HG02763 (cell line): ENCODE measurements at regions not wholly inside any gene's neighbourhood (a gene's known extent, or its start where the extent isn't known, plus 50 kb on each side); places are given as distances from the start of the nearest gene placed in this dataset.
"Not testable (repeated sequence)": the region's sequence is repeated elsewhere in the genome, so short reads cannot be mapped to it uniquely, and the experiment has no call there.

Experiments
- ATAC-seq: cut with Tn5 transposase; IDR thresholded peaks from one replicate; pipeline ENCODE4 v1.9.1; 2021; ENCODE audit warnings: mild to moderate bottlenecking, moderate library complexity; ENCODE audit not compliant: unreplicated experiment

DNA sequence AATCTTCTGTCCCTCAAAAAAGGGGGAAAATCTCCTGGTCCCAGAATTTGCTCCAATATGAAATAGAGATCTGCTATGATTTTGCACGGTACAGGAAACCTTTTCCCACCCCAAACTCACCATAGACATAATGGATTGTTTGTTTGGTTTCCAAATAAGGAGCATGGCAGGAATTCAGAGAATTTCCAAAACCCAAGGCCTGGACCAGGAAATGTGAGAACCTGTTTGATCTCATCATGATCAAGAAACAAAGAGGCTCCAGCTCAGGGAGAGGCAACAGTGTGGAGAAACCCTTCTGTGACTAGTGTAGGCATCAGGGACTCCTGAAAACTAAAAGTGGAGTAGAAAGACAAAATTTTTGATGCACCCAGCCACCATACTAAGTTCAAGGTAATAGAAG, 1548.1 kb upstream of the LRRTM3 start:
- ATAC-seq, result no peak

GRCh38 chr10:65394502-65395297, 1531.1 kb upstream of the LRRTM3 start:
- no peak for ATAC-seq

DNA sequence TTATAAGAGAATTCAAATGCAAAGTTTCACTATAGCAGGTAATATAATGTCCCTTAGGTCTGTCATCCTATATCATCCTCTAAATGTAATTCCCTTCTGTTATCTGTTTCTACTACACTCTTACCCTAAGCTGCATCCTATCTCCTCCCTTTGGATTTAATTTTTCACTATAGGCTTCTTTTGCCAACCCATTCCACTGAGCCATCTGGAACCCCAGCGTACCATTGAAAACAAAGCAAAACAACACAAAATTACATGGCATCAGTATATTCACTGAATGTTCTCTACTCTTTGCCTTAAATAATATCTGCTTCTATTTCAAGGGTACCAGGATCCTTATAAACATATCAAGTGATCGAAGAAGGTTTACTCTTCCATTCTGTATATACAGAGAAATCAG, 1530.2 kb upstream of the LRRTM3 start:
- no peak for ATAC-seq

- ATAC-seq, result no peak
Observed at GRCh38 chr10:65396997-65397396, 1528.8 kb upstream of the LRRTM3 start.

- no peak for ATAC-seq
Observed at GRCh38 chr10:65408401-65408800, 1517.4 kb upstream of the LRRTM3 start.

- no peak for ATAC-seq
Observed at GRCh38 chr10:65413001-65413400, 1512.8 kb upstream of the LRRTM3 start.

DNA sequence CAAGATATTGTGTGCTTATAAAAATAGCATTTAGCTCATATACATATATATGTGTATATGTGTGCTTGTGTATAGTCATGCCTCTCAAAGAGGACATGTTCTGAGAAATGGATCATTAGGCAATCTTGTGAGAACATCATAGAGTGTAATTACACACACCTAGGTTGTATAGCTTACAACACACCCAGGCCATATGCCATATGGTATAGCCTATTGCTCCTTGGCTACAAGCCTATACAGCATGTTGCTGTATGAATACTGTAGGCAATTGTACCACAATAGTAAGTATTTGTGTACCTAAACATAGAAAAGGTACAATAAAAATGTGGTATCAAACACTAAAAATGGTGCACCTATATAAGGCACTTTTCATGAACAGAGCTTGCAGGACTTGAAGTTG, 1510.5 kb upstream of the LRRTM3 start:
- no peak for ATAC-seq

- no peak for ATAC-seq
Observed at GRCh38 chr10:65416094-65416493, 1509.7 kb upstream of the LRRTM3 start.

DNA sequence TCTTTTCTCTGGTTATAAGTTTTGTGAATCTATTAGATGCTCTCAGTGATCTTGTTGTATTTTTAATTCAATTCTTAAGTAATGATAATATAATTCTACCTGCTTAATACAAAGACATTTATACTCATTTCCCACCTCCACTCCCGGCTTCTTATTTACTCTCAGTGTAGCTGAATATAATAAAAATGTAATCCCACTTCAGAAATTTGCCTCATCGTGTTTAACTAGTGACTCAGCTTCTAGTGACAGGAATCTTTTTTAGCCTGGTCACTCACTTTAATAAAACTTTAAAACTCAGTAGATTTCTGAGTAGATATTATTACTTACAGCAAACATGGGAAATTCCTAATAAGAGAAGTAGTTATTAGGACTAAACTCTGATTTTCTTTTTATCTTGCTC, 1506.2 kb upstream of the LRRTM3 start:
- no peak for ATAC-seq

DNA sequence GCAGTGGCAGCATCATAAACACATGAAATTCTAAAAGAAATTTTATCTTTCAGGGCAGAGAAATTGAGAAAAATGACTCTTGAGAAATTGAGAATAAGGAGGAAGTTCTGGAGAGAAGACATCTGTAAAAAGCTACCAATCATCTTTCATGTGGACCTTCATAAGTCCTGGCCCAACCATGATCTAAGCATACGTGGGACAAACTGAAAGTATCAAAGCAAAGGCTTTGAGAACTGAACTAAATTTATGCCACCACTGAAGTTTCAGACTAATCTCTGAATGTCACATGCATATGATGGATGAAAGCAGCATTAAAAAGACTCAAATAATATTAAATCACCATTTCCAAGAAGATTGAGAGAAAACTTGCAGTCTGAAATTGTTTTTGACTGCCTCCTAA, 1502.8 kb upstream of the LRRTM3 start:
- no peak for ATAC-seq

- not testable (repeated sequence) for ATAC-seq
Observed at GRCh38 chr10:65429381-65429780, 1496.5 kb upstream of the LRRTM3 start.

DNA sequence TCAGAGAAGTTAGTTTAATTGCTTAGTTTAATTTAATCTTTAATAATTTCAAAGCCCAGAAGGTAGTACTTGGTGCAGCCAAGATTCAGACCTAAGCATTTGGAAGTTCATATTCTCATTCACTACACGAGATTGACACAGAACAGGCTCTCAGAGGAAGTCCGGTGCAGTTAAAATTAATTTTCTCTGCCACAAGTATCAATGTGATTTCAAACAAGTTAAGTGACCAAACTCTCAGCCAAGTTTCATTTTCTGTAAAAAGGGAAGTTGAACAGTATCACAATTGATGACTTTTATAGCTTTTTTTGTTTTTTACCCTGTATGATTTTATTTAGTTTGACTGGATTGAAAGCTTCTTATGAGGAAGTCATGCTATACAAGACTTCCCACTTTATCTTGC, 1494.9 kb upstream of the LRRTM3 start:
- ATAC-seq, result no peak

- ATAC-seq, result no peak
Observed at GRCh38 chr10:65470986-65471385, 1454.8 kb upstream of the LRRTM3 start.

DNA sequence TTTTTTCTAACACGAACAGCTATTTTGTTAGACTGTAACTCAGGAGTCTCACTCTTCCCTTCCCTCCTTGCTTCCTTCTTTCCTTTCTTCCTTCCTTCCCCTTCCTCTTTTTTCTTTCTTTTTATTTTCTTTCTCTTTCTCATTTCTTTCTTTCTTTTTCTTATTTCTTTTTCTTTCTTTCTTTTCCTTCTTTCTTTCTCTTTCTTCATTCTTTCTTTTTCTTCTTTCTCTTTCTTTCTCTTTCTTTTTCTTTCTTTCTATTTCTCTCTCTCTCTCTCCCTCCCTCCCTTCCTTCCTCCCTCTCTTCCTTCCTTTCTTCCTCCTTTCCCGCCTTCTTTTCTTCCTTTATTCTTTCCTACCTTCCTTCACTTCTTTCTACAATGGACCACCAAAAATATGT, 1443.0 kb upstream of the LRRTM3 start:
- ATAC-seq, result no peak

DNA sequence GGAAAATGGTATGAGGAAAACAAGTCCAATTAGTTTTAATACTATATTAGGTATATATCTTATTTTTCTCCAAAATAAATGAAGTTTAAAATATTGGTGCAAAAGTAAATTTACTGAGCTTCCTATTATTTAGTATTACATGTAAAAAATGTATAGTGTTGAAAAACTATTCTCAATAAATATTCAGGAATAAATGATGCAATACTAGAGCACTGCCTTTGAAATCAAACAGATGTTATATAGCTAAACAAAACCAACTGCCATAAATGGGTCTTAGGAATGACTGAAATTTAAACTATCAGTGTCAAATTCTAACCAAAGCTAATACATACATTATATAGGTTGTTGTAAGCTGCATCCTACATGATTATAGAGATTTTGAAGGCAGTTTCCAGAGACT, 1434.0 kb upstream of the LRRTM3 start:
- ATAC-seq, result no peak

GRCh38 chr10:65496541-65496940, 1429.3 kb upstream of the LRRTM3 start:
- ATAC-seq, result no peak

GRCh38 chr10:65497837-65498236, 1428.0 kb upstream of the LRRTM3 start:
- no peak for ATAC-seq

- no peak for ATAC-seq
Observed at GRCh38 chr10:65500716-65501115, 1425.1 kb upstream of the LRRTM3 start.

- ATAC-seq, result no peak
Observed at GRCh38 chr10:65501259-65501658, 1424.6 kb upstream of the LRRTM3 start.

DNA sequence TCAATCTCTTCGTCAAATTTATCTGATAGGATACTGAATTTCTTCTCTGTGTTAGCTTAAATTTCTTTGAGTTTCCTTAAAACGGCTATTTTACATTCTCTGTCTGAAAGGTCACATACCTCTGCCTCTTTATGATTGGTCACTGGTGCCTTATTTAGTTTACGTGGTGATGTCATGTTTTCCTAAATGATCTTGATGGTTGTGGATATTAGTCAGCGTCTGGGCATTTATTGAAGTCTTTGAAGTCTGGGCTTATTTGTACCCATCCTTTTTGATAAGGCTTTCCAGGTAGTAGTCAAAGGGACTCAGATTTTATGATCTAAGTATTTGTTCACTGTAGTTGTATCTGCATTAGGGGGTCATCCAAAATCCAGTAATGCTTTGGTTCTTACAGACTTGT, 1407.5 kb upstream of the LRRTM3 start:
- ATAC-seq, result no peak

- ATAC-seq, result no peak
Observed at GRCh38 chr10:65528986-65529385, 1396.8 kb upstream of the LRRTM3 start.

GRCh38 chr10:65531545-65531944, 1394.3 kb upstream of the LRRTM3 start:
- ATAC-seq, result no peak

GRCh38 chr10:65534771-65535170, 1391.1 kb upstream of the LRRTM3 start:
- no peak for ATAC-seq
